AG04450 (cell line): ENCODE measurements at regions not wholly inside any gene's neighbourhood (a gene's known extent, or its start where the extent isn't known, plus 50 kb on each side); places are given as distances from the start of the nearest gene placed in this dataset.

Source experiments
- CTCF ChIA-PET: fragments of 300-600, 350-600 bp; formaldehyde crosslinking; extraction: SDS; loops from one replicate; lab custom pipeline; 2022; ENCODE audit warnings: antibody characterized with exemption, inconsistent platforms; lab: Charles Lee
- POLR2A ChIA-PET: fragments of 350-600 bp; formaldehyde crosslinking; extraction: SDS; loops from one replicate; lab custom pipeline; 2021; ENCODE audit warnings: antibody characterized with exemption, inconsistent platforms; lab: Yijun Ruan, JAX
- DNase-seq: peaks from one replicate; pipeline ENCODE4 v3.0.0-alpha.2; 2011; ENCODE audit warnings: low read depth, low spot score
- H3K27ac ChIP-seq: one replicate; pipeline ENCODE4 v1.5.1; 2012; ENCODE audit warnings: low read depth, low read length, control low read depth
- H3K27me3 ChIP-seq: one replicate; pipeline ENCODE4 v1.6.0; 2012; ENCODE audit warnings: low read length; ENCODE audit not compliant: control insufficient read depth, insufficient read depth
- H3K4me3 ChIP-seq: 2 replicates; pipeline ENCODE4 v1.5.1; 2011; ENCODE audit warnings: mild to moderate bottlenecking, low read depth, low read length, control low read depth
- H3K9me3 ChIP-seq: 2 replicates; pipeline ENCODE4 v1.5.1; 2012; ENCODE audit warnings: low read length; ENCODE audit not compliant: control insufficient read depth, insufficient read depth
- TF ChIP-seq, protein P1 (sequence below): IDR thresholded peaks from 2 replicates; pipeline ENCODE4 v1.5.1; 2011; ENCODE audit warnings: low read depth, low read length, control low read depth, inconsistent platforms

GRCh38 chr4:96228463-96228862, 388.6 kb downstream of the PDHA2 start:
- POLR2A ChIA-PET = no interaction called here
- H3K27me3 ChIP-seq = no peaks in the 10 kb centered on the region
- H3K4me3 ChIP-seq = no peak overlapping the region
- CTCF ChIA-PET = no interaction called here
- DNase-seq = no peak
- H3K9me3 ChIP-seq = no peaks in the 10 kb centered on the region; the same call in 1 of the 2 replicates
- TF ChIP-seq, protein P1, sequence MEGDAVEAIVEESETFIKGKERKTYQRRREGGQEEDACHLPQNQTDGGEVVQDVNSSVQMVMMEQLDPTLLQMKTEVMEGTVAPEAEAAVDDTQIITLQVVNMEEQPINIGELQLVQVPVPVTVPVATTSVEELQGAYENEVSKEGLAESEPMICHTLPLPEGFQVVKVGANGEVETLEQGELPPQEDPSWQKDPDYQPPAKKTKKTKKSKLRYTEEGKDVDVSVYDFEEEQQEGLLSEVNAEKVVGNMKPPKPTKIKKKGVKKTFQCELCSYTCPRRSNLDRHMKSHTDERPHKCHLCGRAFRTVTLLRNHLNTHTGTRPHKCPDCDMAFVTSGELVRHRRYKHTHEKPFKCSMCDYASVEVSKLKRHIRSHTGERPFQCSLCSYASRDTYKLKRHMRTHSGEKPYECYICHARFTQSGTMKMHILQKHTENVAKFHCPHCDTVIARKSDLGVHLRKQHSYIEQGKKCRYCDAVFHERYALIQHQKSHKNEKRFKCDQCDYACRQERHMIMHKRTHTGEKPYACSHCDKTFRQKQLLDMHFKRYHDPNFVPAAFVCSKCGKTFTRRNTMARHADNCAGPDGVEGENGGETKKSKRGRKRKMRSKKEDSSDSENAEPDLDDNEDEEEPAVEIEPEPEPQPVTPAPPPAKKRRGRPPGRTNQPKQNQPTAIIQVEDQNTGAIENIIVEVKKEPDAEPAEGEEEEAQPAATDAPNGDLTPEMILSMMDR = no peak
- no peak overlapping the region for H3K27ac ChIP-seq

GRCh38 chr4:96240041-96240440, 400.1 kb downstream of the PDHA2 start:
- TF ChIP-seq, protein P1 = no peak
- H3K27me3 ChIP-seq = no peaks in the 10 kb centered on the region
- DNase-seq = no peak
- ChIA-PET CTCF (no interaction called here), POLR2A (no interaction called here)
- H3K27ac ChIP-seq = no peak overlapping the region
- 0 out of 2 replicates have a peak, but pooled peaks cover 7% of the 10 kb centered on the region for H3K9me3 ChIP-seq
- H3K4me3 ChIP-seq = no peak overlapping the region

- ChIA-PET POLR2A (no interaction called here), CTCF (no interaction called here)
- H3K9me3 ChIP-seq = 0 out of 2 replicates have a peak, but pooled peaks cover 7% of the 10 kb centered on the region
- TF ChIP-seq, protein P1 = no peak
- no peak for DNase-seq
- no peaks in the 10 kb centered on the region for H3K27me3 ChIP-seq
- H3K27ac ChIP-seq = no peak overlapping the region
- no peak overlapping the region for H3K4me3 ChIP-seq
Observed at GRCh38 chr4:96241819-96242218, 401.9 kb downstream of the PDHA2 start.

- ChIA-PET CTCF (no interaction called here), POLR2A (no interaction called here)
- H3K9me3 ChIP-seq = no peaks in the 10 kb centered on the region
- TF ChIP-seq, protein P1 = no peak
- no peaks in the 10 kb centered on the region for H3K27me3 ChIP-seq
- H3K4me3 ChIP-seq = no peak overlapping the region
- H3K27ac ChIP-seq = no peak overlapping the region
- DNase-seq = no peak
Observed at GRCh38 chr4:96247096-96247495, 407.2 kb downstream of the PDHA2 start.

DNA sequence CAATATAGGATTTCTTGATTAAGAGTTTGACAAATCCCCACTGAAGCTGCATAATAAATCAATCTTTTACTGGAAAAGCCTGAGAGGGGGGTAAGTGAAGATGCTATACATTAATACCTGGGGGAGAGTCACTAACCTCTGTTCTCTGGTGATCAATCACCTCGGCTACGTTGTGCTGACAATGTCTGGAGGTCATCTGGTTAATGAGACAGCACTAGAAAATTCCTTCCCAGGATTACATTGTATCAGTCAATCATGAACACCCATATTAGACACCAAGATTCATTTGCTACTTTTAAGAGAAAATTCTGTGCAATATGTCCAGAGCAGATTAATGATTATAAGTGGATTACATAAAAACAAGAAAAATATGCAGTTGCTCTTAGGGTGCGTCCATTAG, 408.3 kb downstream of the PDHA2 start:
- Histone ChIP-seq H3K4me3 (no peak overlapping the region), H3K9me3 (no peaks in the 10 kb centered on the region), H3K27me3 (no peaks in the 10 kb centered on the region), H3K27ac (no peak overlapping the region)
- no peak for DNase-seq
- TF ChIP-seq, protein P1 = no peak
- ChIA-PET POLR2A (no interaction called here), CTCF (no interaction called here)
